ENCODE measurements at regions not wholly inside any gene's neighbourhood (a gene's known extent, or its start where the extent isn't known, plus 50 kb on each side); places are given as distances from the start of the nearest gene placed in this dataset.

DNA sequence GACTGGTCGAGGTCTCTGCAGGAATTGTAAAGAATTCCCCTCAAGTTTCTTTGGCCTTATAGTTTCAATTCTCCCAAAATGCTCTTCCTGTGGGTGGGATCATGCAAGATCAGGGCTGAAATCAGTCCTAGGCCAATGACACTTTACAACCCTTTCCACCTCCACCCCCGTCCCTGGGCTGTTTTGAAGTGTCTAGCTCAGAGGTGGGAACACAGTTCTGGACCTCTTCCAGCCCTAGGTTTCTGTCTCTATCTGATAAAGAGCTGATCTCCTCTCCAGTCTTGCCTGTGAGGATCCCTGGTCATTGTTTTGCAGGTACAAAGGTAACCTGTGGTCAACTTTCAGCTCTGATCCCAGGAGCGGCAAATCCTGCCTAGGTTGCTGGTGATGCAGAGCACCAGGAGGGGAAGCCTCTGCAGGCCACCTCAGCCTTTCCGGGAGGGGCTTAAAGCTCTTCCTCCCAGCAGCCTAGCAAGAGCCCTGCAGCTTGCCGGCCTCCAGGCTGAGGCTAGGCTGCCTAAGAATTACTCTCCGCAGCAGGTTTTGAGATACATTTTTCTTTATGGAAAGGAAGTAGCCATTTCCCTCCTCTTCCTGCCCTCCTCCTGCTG, 69.8 kb upstream of the WIPF1 start:
- DNase-seq, result no peak

GRCh38 chr2:174666845-174667244, 69.2 kb upstream of the WIPF1 start:
- DNase-seq, result no peak

GRCh38 chr2:174666312-174666711, 68.7 kb upstream of the WIPF1 start:
- DNase-seq, result no peak

DNA sequence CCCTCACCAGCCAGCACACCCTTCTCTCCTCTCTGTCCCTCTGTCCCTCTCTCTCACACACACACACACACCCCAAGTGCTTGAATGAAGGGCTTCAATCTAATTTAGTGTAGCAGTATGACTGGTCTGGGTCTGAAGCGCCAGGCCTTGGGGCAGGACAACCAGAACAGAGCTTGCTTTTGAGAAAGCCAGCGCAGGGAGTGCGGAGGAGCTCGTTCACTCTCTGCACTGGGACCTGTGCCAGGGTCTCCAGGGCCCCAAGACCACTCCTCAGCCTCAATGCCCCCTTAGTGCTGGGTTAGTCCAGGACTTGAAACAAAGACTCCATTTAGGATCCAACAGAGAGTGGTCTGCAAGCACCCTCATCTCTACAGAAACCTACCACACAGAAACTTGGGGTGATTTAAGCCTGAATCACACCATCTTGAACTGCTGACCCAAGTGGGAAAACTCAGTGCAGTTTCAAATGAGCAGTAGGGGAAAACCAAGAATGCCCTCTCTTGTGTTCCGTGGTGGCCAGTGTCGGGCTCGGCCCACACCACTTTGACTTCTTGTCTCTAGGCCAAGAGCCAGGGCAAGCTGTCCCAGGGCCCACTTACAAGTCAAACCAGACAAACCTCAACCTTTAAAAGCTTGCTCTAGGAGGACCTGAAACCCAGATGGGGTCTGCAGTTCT, 66.6 kb upstream of the WIPF1 start:
- DNase-seq, result no peak

- DNase-seq, result no peak
Measured at GRCh38 chr2:174663550-174663949, 65.9 kb upstream of the WIPF1 start.

GRCh38 chr2:174662859-174663258, 65.3 kb upstream of the WIPF1 start:
- DNase-seq, result no peak

DNA sequence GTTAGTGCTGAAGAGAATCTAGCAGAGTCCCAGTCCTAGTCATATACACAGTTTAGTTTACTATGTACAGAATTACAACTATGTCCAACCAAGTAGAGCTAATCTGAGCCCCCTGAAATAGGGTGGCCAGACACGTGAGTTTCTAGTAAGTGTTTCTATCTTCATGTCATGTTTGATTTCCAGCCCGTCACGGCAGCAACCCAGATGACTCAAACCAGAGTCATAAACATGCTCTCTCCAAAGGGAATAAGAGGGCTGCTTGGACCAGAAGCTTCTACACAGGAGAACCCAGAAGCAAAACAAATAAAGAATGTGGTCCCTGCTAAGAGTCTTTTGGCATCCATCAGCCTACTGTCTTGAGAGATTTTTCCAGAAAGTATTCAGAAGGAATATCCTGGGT, 64.9 kb upstream of the WIPF1 start:
- no peak for DNase-seq

GRCh38 chr2:174660984-174661675, 63.5 kb upstream of the WIPF1 start:
- no peak for DNase-seq

GRCh38 chr2:174659069-174659900, 61.7 kb upstream of the WIPF1 start:
- no peak for DNase-seq

GRCh38 chr2:174656676-174657176, 59.1 kb upstream of the WIPF1 start:
- no peak for DNase-seq

DNA sequence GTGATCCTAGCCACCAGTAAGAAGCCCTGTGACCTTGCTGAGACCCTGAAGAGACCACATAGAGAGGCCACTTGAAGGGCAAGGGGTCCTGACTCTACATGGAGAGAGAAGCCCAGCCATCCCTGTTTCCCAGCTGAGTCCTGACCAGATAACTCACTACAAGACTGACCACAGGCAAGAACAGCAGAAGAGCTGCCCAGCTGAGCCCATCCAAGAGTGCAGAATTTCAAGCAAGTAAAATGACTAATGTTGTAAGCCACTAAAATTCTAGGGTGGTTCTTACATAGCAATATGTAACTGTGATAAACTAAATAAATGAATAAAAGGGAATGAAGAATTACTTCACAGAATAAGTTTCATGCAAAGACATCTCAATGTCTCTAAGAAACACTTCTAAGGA, 58.4 kb upstream of the WIPF1 start:
- DNase-seq, result no peak

DNA sequence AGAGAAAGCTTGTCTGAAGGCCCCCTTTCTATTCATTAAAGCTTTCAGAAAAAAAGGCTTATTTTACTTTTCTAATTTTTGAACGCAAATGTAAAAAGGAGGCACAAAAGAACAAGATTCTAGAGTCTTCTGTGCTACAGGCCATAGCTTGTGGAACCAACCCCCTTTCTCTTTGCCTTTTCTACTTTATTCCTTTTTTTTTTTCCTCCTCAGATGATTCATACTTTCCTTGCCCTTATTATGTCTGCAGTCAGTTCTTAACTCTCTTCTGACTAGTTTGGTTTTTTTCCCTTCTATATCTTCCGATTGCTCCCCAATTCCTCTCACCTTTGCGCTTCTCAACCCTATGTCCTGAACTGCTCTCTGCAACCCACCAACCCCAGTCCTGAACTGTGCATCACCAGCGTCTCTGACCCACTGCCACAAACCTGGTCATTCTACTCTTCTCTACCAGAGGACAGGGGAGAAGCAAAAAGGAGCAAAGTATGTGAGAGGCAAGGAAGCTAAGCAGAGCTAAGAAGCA, 56.9 kb upstream of the WIPF1 start:
- no peak for DNase-seq

GRCh38 chr2:174648896-174649295, 51.3 kb upstream of the WIPF1 start:
- no peak for DNase-seq

Measured in activated T-cell treated with anti-CD3 and anti-CD28 coated beads for 4 hours (primary cell).